ENCODE measurements at regions not wholly inside any gene's neighbourhood (a gene's known extent, or its start where the extent isn't known, plus 50 kb on each side); places are given as distances from the start of the nearest gene placed in this dataset.
A peak's percentile ranks its signal among the peaks of the same experiment; 100 is the strongest.
"Not testable (repeated sequence)": the region's sequence is repeated elsewhere in the genome, so short reads cannot be mapped to it uniquely, and the experiment has no call there.

DNA sequence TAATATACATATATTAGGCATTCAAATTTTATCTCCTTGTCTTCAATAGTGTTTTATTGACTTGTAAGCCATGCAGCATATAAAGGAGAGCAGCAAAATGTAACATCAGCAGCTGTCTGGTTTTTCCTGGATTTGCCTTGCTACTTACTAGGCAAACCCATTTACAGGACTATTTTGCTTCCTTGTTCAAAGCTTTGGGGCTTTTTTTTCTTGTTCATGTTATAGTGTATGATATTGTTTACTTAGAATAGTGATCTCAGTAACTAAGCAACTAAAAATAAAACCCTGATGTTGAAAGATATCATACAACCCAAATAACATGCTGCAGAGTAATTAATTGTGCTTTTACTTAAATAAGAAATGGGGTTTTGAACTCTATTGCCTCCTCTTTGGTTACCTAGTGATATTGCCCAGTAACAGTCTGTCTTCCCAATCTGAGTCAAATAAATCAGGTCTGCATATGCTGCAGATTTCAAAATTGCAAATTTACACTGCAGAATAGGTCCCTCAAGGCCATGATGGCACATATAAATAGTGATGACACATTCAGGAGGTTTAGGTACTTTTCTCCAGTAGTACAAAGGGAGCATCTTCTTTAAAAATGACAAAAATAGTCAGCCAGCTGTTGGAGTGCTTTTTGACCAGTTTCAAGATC lies 578.1 kb upstream of the NECTIN3 start:
- DNase-seq = no peak

GRCh38 chr3:110494093-110494490 lies 577.5 kb upstream of the NECTIN3 start:
- no peak for DNase-seq

GRCh38 chr3:110494728-110495127 lies 576.9 kb upstream of the NECTIN3 start:
- DNase-seq = no peak

DNA sequence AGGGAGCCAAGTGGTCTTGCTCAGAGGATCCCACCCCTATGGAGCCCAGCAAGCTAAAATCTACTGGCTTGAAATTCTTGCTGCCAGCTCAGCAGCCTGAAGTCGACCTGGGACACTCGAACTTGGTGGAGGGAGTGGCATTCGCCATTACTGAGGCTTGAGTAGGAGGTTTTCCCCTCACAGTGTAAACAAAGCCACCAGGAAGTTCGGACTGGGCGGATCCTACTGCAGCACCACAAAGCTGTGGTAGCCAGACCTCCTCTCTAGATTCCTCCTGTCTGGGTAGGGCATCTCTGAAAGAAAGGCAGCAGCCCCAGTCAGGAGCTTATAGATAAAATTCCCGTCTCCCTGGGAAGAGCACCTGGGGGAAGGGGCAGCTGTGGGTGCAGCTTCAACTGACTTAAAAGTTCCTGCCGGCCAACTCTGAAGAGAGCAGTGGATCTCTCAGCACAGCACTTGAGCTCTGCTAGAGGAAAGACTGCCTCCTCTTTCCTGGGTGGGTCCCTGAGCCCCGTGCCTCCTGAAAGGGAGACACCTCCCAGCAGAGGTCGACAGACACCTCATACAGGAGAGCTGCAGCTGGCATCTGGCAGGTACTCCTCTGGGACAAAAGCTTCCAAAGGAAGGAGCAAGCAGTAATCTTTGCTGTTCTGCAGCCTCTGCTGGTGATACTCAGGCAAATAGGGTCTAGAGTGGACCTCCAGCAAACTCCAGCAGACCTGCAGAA lies 576.3 kb upstream of the NECTIN3 start:
- no peak for DNase-seq

DNA sequence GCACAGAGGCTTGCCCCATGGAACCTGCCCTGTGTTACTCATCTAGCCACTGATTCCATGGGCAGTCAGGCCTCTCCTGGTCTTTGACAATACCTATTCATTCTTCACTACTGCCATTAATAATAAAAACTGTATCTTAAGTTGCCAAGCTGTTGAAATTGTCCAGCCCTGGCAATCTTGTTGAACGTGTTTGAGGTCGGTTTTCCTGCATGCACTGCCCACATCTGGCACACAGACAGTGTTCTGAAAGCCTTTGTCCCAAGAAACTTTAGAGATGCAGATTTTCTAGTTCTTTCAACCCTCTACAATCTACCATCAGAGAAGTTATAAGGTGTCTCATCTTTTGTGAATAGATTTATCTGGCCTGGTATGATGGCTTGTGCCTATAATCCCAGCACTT lies 567.2 kb upstream of the NECTIN3 start:
- DNase-seq = no peak

DNA sequence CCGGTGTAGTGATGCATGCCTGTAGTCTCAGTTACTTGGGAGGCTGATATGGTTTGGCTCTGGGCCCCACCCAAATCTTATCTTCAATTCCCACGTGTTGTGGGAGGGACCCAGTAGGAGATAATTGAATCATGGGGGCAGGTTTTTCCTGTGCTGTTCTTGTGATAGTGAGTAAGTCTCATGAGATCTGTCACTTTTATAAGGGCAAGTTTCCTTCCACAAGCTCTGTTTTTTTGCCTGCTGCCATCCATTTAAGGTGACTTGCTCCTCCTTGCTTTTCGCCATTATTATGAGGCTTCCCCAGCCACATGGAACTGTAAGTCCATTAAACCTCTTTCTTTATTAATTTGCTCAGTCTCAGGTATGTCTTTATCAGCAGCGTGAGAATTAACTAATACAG lies 566.7 kb upstream of the NECTIN3 start:
- no peak for DNase-seq

DNA sequence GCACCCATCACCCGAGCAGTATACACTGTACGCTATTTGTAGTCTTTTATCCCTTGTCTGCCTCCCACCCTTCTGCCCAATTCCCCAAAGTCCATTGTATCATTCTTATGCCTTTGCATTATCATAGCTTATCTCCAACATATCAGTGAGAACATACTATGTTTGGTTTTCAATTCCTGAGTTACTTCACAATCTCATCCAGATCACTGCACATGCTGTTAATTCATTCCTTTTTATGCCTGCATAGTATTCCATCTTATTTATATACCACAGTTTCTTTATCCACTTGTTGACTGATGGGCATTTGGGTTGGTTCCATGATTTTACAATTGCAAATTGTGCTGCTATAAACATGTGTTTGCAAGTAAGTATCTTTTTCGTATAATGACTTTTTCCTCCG lies 564.7 kb upstream of the NECTIN3 start:
- DNase-seq = no peak

GRCh38 chr3:110507570-110507969 lies 564.0 kb upstream of the NECTIN3 start:
- not testable (repeated sequence) for DNase-seq

GRCh38 chr3:110512961-110513360 lies 558.7 kb upstream of the NECTIN3 start:
- no peak for DNase-seq

DNA sequence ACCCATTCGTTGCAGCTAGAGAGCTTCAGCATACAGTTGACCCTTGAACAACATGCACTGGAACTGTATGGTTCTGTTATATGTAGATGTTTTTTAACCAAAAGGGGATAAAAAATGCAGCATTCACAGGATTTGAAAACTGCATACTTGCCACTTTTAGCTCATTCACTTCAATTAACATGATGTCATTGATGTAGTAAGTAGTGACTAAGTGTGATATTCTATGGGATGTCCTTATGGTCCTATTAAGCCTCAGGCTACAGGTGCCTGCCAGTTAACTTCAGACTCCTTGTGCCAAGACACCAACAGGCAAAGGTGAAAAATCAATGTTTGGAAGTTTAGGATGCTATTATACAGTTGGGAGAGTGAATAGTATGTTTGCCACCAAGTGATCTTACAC lies 553.6 kb upstream of the NECTIN3 start:
- no peak for DNase-seq

DNA sequence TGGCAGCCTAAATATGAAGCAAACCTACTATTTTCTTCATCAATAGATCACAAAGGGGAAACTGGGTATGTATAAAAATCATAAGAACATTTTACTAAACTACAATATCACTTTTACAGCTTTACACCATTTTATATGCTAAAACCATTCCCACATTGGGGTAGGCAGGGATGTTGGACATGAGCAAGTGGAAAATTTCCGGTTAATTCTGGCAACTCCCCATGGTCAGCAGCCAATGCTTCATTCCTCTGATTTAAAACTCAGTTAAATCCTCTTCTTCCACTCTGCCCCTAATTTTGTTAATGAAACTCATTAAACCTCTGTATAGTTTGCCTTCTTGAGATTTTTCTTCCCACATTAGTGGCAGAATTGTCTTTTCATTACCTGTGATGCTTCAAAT lies 552.5 kb upstream of the NECTIN3 start:
- DNase-seq = no peak

DNA sequence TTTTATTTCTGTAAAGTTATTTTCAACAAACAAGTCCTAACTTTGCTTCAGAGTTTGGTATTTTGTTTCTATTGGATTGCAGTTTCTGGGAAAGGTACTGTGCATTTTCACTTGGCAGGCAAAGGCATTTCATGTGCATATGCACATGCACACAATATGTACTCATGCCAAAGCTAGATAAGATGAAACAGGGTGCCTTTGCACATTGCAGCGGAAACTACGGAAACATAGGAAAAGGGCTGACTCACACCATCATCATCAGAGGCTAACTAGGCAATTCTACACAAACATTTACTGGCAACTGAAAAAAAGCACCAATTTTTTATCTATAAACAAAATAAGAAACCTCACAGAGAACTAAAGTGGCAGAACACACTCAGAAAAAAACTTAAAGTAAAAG lies 550.6 kb upstream of the NECTIN3 start:
- DNase-seq = peak; percentile 88

DNA sequence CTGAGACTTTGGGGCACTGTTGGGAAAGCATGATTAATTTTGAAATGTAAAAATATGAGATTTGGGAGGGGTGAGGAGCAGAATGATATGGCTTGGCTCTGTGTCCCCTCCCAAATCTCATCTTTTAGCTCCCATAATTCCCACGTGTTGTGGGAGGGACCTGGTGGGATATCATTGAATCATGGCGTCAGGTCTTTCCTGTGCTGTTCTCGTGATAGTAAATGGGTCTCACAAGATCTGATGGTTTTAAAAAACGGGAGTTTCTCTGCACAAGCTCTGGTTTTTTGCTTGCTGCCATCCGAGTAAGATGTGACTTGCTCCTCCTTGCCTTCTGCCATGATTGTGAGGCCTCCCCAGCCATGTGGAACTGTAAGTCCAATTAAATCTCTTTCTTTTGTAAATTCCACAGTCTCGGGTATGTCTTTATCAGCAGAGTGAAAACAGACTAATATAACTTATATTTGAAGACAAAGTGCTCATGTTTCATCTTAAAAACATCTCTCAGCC lies 546.0 kb upstream of the NECTIN3 start:
- DNase-seq = not testable (repeated sequence)

DNA sequence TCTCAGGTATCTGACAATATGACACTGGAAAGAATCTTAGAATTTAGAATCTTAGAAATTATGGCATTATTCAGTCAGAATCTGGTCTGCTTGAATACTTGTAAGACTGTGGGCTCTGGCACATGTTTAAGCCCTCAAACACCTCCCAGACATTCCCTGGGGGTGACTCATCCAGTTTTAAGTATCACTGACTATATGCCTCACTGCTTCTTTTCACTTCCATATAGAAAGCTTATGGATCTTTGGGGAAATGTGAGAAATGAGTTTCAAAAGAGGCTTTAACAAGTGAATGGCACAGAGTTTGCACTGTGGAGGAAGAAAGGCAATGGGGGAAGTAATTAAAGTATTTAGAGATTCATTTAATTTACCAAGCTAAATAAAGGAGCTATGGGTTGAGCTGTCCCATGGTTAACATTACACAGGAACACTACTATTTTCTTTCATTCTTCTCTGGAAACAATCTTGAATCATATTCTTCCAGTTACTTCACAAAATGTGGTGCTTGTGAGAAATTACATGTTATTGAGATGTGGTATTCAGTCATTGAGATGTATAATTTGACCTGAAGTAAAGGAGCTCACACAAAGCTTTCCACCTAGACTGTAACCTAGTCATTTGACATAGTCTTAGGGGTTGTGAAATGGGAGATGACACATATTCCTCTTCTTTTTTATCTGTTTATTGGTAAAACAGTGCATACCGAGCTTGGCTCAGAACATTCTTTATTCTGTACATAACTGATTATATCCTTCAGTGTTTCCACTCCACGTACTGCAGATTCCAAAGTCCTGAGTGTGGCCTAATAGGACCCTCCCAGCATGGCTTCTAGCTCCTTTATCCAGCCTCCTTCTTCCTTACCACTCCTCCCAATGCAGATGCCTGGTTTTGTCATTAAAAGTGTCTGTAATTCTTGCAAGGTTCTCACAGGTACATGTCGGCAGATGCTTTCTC lies 544.6 kb upstream of the NECTIN3 start:
- DNase-seq = peak; percentile 96

- no peak for DNase-seq
Measured at GRCh38 chr3:110528305-110529121, 543.1 kb upstream of the NECTIN3 start.

- no peak for DNase-seq
Measured at GRCh38 chr3:110530902-110531301, 540.7 kb upstream of the NECTIN3 start.

DNA sequence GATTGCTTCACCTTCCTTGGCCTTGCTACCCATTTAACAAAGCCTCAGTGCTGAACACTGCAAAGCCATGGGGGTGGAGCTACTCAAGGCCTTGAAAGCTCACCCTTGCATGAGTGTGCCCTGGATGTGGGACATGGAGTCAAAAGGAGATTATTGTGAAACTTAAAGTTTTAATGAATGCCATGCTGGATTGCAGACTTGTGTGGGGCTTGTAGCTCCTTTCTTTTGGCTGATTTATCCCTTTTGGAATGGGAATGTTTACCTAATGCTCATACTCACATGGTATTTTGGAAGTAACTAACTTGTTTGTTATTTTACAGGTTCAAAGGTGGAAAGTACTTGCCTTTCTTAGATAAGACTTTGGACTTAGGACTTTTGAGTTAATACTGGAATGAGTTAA lies 538.5 kb upstream of the NECTIN3 start:
- DNase-seq = no peak

DNA sequence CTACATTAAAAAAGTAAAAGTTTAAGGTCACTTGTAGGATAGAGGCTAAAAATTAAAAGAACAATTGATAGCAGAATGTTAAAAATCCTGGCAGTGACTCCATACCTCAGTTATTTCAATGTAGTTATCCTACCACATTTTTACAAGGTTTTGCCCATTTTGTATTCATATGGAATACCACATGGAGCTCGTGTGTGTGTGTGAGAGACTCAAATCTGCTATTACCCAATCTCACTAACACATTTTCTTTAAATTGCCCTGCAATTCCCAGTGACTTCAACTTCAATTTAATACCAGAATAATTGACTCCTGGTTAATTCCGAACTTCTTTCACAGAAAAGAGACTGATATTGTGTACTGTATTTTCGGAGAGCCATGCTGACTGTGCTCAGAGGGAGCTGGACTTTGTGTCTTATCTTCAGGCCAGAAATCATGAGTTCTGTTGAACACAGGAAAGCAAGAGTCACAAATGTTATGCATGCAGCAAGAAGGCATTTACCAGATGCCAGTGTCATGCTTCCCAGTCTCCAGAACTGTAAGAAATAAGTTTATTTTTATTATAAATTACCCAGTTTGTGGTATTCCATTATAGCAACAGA lies 529.0 kb upstream of the NECTIN3 start:
- DNase-seq = peak; percentile 46

DNA sequence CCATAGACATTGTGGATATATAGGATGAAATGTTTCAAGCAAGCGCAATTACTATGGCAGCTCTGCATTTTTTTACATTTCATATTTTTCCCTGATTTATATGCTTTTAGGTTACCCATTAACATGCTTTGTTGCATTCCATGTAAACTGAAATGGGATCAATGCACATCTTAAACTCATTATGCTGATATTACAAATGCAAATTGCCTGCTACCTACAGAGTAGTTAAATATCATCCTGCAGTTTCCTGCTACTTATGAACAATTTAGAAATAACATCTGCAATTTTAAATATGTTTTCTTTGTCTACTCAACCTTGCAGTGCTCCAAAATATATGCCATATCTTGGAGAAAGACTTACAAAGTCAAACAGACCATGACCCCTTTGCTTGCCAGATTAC lies 526.9 kb upstream of the NECTIN3 start:
- no peak for DNase-seq

- no peak for DNase-seq
Measured at GRCh38 chr3:110550511-110550910, 521.1 kb upstream of the NECTIN3 start.

GRCh38 chr3:110562621-110563020 lies 509.0 kb upstream of the NECTIN3 start:
- peak; percentile 30 for DNase-seq

GRCh38 chr3:110564674-110565073 lies 506.9 kb upstream of the NECTIN3 start:
- DNase-seq = no peak

Data from EL (cell line).